ENCODE measurements at regions not wholly inside any gene's neighbourhood (a gene's known extent, or its start where the extent isn't known, plus 50 kb on each side); places are given as distances from the start of the nearest gene placed in this dataset.

- no peak overlapping the region for H3K27ac ChIP-seq
- DNase-seq (ENCODE audit: low spot score): no peak
- H3K4me3 ChIP-seq: no peak overlapping the region
- TF ChIP-seq CTCF (IDR thresholded peaks at IDR 0.05): no peak
Measured at GRCh38 chr6:50936277-50936681, 117.6 kb downstream of the TFAP2B start.

- TF ChIP-seq CTCF (IDR thresholded peaks at IDR 0.05): no peak
- Histone ChIP-seq H3K27ac (no peak overlapping the region), H3K4me3 (no peak overlapping the region)
- no peak for DNase-seq (ENCODE audit: low spot score)
Measured at GRCh38 chr6:50939931-50940330, 121.3 kb downstream of the TFAP2B start.

- no peak for DNase-seq (ENCODE audit: low spot score)
- no peak for TF ChIP-seq CTCF (IDR thresholded peaks at IDR 0.05)
Measured at GRCh38 chr6:50945789-50946188, 127.1 kb downstream of the TFAP2B start.

GRCh38 chr6:50952092-50952907 is 133.6 kb downstream of the TFAP2B start:
- no peak overlapping the region for H3K4me3 ChIP-seq
- no peak overlapping the region for H3K27ac ChIP-seq
- TF ChIP-seq CTCF (IDR thresholded peaks at IDR 0.05): no peak
- no peak for DNase-seq (ENCODE audit: low spot score)

More at GRCh38 chr6:50945789-50946188, 127.1 kb downstream of the TFAP2B start:
- H3K27ac ChIP-seq: no peak overlapping the region
- H3K4me3 ChIP-seq: no peak overlapping the region

GRCh38 chr6:50956014-50956413 is 137.3 kb downstream of the TFAP2B start:
- Histone ChIP-seq H3K27ac (no peak overlapping the region), H3K4me3 (no peak overlapping the region)
- no peak for TF ChIP-seq CTCF (IDR thresholded peaks at IDR 0.05)
- DNase-seq (ENCODE audit: low spot score): no peak

GRCh38 chr6:50958148-50958697 is 139.6 kb downstream of the TFAP2B start:
- TF ChIP-seq CTCF (IDR thresholded peaks at IDR 0.05): no peak
- H3K4me3 ChIP-seq: no peak overlapping the region
- DNase-seq (ENCODE audit: low spot score): no peak
- H3K27ac ChIP-seq: no peak overlapping the region
